ENCODE measurements at regions not wholly inside any gene's neighbourhood (a gene's known extent, or its start where the extent isn't known, plus 50 kb on each side); places are given as distances from the start of the nearest gene placed in this dataset.
A peak's percentile ranks its signal among the peaks of the same experiment; 100 is the strongest.
"Not testable (repeated sequence)": the region's sequence is repeated elsewhere in the genome, so short reads cannot be mapped to it uniquely, and the experiment has no call there.

- DNase-seq (ENCODE audit: low spot score) = no peak
Observed at GRCh38 chr3:187795207-187795960, 50.1 kb upstream of the BCL6 start.

GRCh38 chr3:187798126-187798525 lies 52.9 kb upstream of the BCL6 start:
- DNase-seq (ENCODE audit: low spot score) = no peak

- DNase-seq (ENCODE audit: low spot score) = no peak
Observed at GRCh38 chr3:187798531-187799530, 53.6 kb upstream of the BCL6 start.

- DNase-seq (ENCODE audit: low spot score) = no peak
Observed at GRCh38 chr3:187799942-187800641, 54.8 kb upstream of the BCL6 start.

GRCh38 chr3:187801152-187801551 lies 55.9 kb upstream of the BCL6 start:
- DNase-seq (ENCODE audit: low spot score) = no peak

- no peak for DNase-seq (ENCODE audit: low spot score)
Observed at GRCh38 chr3:187802203-187802927, 57.1 kb upstream of the BCL6 start.

- DNase-seq (ENCODE audit: low spot score) = no peak
Observed at GRCh38 chr3:187802928-187803259, 57.6 kb upstream of the BCL6 start.

- DNase-seq (ENCODE audit: low spot score) = no peak
Observed at GRCh38 chr3:187804120-187804744, 59.0 kb upstream of the BCL6 start.

GRCh38 chr3:187804745-187805121 lies 59.5 kb upstream of the BCL6 start:
- DNase-seq (ENCODE audit: low spot score) = peak; percentile 34

GRCh38 chr3:187805774-187806173 lies 60.5 kb upstream of the BCL6 start:
- no peak for DNase-seq (ENCODE audit: low spot score)

GRCh38 chr3:187807086-187807862 lies 62.0 kb upstream of the BCL6 start:
- no peak for DNase-seq (ENCODE audit: low spot score)

GRCh38 chr3:187808527-187808895 lies 63.2 kb upstream of the BCL6 start:
- DNase-seq (ENCODE audit: low spot score) = no peak

- DNase-seq (ENCODE audit: low spot score) = no peak
Observed at GRCh38 chr3:187809612-187809991, 64.3 kb upstream of the BCL6 start.

- DNase-seq (ENCODE audit: low spot score) = no peak
Observed at GRCh38 chr3:187810021-187810446, 64.8 kb upstream of the BCL6 start.

- DNase-seq (ENCODE audit: low spot score) = no peak
Observed at GRCh38 chr3:187811585-187812250, 66.5 kb upstream of the BCL6 start.

GRCh38 chr3:187812496-187812895 lies 67.2 kb upstream of the BCL6 start:
- DNase-seq (ENCODE audit: low spot score) = no peak

- DNase-seq (ENCODE audit: low spot score) = no peak
Observed at GRCh38 chr3:187813198-187813597, 67.9 kb upstream of the BCL6 start.

GRCh38 chr3:187817766-187818165 lies 72.5 kb upstream of the BCL6 start:
- DNase-seq (ENCODE audit: low spot score) = not testable (repeated sequence)

- no peak for DNase-seq (ENCODE audit: low spot score)
Observed at GRCh38 chr3:187821616-187822317, 76.5 kb upstream of the BCL6 start.
